Astrocyte (in vitro differentiated cells and primary cell): ENCODE measurements at regions not wholly inside any gene's neighbourhood (a gene's known extent, or its start where the extent isn't known, plus 50 kb on each side); places are given as distances from the start of the nearest gene placed in this dataset.

Experiments used
- DNase-seq: peaks from one replicate; pipeline ENCODE4 v3.0.0-alpha.2; 2010; ENCODE audit warnings: low read depth
- FAIRE-seq: peaks from 2 replicates; lab custom pipeline; 2011; peaks lifted over from hg19 to GRCh38; lab: Jason Lieb, UNC
- H2AFZ ChIP-seq: 2 replicates; pipeline ENCODE4 v1.6.0; 2012; ENCODE audit warnings: low read depth, low read length, inconsistent platforms
- H3K27ac ChIP-seq: 2 replicates; pipeline ENCODE4 v1.5.1; 2011; ENCODE audit warnings: low read depth, low read length, inconsistent platforms
- H3K27me3 ChIP-seq: 2 replicates; pipeline ENCODE4 v1.6.0; 2011; ENCODE audit warnings: low read length, inconsistent platforms; ENCODE audit not compliant: insufficient read depth
- H3K36me3 ChIP-seq: 2 replicates; pipeline ENCODE4 v1.5.1; 2011; ENCODE audit warnings: low read length, inconsistent platforms; ENCODE audit not compliant: insufficient read depth
- H3K4me1 ChIP-seq: 2 replicates; pipeline ENCODE4 v1.5.1; 2011; ENCODE audit warnings: low read length, inconsistent platforms; ENCODE audit not compliant: insufficient read depth
- H3K4me2 ChIP-seq: 2 replicates; pipeline ENCODE4 v1.6.0; 2012; ENCODE audit warnings: low read length, inconsistent platforms
- H3K4me3 ChIP-seq: 2 replicates; pipeline ENCODE4 v1.5.1; 2011; ENCODE audit warnings: low read depth, mild to moderate bottlenecking, low read length, inconsistent platforms; ENCODE audit not compliant: insufficient read depth
- H3K79me2 ChIP-seq: 2 replicates; pipeline ENCODE4 v1.6.0; 2012; ENCODE audit warnings: mild to moderate bottlenecking, low read length, inconsistent platforms; ENCODE audit not compliant: insufficient read depth
- H3K9ac ChIP-seq: 2 replicates; pipeline ENCODE4 v1.6.0; 2012; ENCODE audit warnings: mild to moderate bottlenecking, low read length, inconsistent platforms
- H3K9me3 ChIP-seq: 2 replicates; pipeline ENCODE4 v1.5.1; 2012; ENCODE audit warnings: low read depth, mild to moderate bottlenecking, low read length, inconsistent platforms; ENCODE audit not compliant: insufficient read depth
- H4K20me1 ChIP-seq: 2 replicates; pipeline ENCODE4 v1.6.0; 2012; ENCODE audit warnings: low read length, inconsistent platforms; ENCODE audit not compliant: insufficient read depth
- H3K27ac Mint-ChIP-seq: one replicate; pipeline ENCODE4 v1.8.0; 2021; ENCODE audit warnings: mild to moderate bottlenecking, mixed read lengths; ENCODE audit not compliant: unreplicated experiment
- H3K27me3 Mint-ChIP-seq: one replicate; pipeline ENCODE4 v1.8.0; 2021; ENCODE audit warnings: low read depth, mixed read lengths; ENCODE audit not compliant: unreplicated experiment
- H3K36me3 Mint-ChIP-seq: one replicate; pipeline ENCODE4 v1.8.0; 2021; ENCODE audit warnings: low read depth, mixed read lengths; ENCODE audit not compliant: unreplicated experiment
- H3K4me1 Mint-ChIP-seq: one replicate; pipeline ENCODE4 v1.8.0; 2021; ENCODE audit warnings: low read depth, mixed read lengths; ENCODE audit not compliant: unreplicated experiment
- H3K4me3 Mint-ChIP-seq: one replicate; pipeline ENCODE4 v1.8.0; 2021; ENCODE audit warnings: mild to moderate bottlenecking, moderate library complexity, mixed read lengths; ENCODE audit not compliant: unreplicated experiment
- H3K9me3 Mint-ChIP-seq: one replicate; pipeline ENCODE4 v1.8.0; 2021; ENCODE audit warnings: mild to moderate bottlenecking, mixed read lengths; ENCODE audit not compliant: unreplicated experiment
- EZH2 ChIP-seq: IDR thresholded peaks from 2 replicates; pipeline ENCODE4 v1.6.1; 2012; ENCODE audit warnings: mild to moderate bottlenecking, low read length, inconsistent platforms; ENCODE audit not compliant: insufficient read depth
- TF ChIP-seq, protein P1 (sequence below): IDR thresholded peaks from 2 replicates; pipeline ENCODE4 v1.5.1; 2011; ENCODE audit warnings: low read depth, mild to moderate bottlenecking, inconsistent platforms, low read length, moderate library complexity; ENCODE audit not compliant: insufficient read depth

DNA sequence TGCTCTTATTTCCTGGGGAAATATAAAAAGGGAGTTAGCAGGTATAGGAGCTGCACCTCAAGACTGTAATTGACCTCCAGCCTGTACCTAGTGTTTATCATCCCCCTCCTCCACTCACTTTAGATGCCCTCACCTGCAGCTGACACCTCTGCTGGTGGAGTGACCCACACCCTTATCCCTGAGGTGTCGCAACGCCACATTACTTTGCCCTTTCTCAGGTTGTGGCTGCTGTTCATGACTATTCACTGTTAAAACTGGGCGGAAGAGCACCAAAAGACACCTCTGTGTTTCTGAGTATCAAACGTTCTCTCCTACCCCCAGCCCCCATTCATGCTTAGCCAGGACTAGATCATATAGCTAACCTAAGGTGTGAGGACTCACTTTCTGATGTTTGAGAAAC lies 101.5 kb upstream of the ADAMTS3 start:
- H4K20me1 ChIP-seq = no peaks in the 10 kb centered on the region
- H3K9me3 Mint-ChIP-seq = no peaks in the 10 kb centered on the region
- no peaks in the 10 kb centered on the region for H3K9me3 ChIP-seq
- H3K4me3 Mint-ChIP-seq = no peak overlapping the region
- no peak overlapping the region for H3K27ac ChIP-seq
- TF ChIP-seq, protein P1, sequence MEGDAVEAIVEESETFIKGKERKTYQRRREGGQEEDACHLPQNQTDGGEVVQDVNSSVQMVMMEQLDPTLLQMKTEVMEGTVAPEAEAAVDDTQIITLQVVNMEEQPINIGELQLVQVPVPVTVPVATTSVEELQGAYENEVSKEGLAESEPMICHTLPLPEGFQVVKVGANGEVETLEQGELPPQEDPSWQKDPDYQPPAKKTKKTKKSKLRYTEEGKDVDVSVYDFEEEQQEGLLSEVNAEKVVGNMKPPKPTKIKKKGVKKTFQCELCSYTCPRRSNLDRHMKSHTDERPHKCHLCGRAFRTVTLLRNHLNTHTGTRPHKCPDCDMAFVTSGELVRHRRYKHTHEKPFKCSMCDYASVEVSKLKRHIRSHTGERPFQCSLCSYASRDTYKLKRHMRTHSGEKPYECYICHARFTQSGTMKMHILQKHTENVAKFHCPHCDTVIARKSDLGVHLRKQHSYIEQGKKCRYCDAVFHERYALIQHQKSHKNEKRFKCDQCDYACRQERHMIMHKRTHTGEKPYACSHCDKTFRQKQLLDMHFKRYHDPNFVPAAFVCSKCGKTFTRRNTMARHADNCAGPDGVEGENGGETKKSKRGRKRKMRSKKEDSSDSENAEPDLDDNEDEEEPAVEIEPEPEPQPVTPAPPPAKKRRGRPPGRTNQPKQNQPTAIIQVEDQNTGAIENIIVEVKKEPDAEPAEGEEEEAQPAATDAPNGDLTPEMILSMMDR = no peak
- TF ChIP-seq EZH2 = no peak
- no peaks in the 10 kb centered on the region for H3K36me3 ChIP-seq
- H3K27me3 Mint-ChIP-seq = no peaks in the 10 kb centered on the region
- H3K4me3 ChIP-seq = no peak overlapping the region
- H2AFZ ChIP-seq = no peak overlapping the region
- no peaks in the 10 kb centered on the region for H3K36me3 Mint-ChIP-seq
- H3K4me1 Mint-ChIP-seq = no peaks in the 10 kb centered on the region
- no peaks in the 10 kb centered on the region for H3K4me1 ChIP-seq
- no peak overlapping the region for H3K27ac Mint-ChIP-seq
- H3K4me2 ChIP-seq = no peak overlapping the region
- DNase-seq (no peak), FAIRE-seq (no peak)
- H3K27me3 ChIP-seq = peaks cover 2% of the 10 kb centered on the region
- H3K79me2 ChIP-seq = no peaks in the 10 kb centered on the region
- no peak overlapping the region for H3K9ac ChIP-seq

DNA sequence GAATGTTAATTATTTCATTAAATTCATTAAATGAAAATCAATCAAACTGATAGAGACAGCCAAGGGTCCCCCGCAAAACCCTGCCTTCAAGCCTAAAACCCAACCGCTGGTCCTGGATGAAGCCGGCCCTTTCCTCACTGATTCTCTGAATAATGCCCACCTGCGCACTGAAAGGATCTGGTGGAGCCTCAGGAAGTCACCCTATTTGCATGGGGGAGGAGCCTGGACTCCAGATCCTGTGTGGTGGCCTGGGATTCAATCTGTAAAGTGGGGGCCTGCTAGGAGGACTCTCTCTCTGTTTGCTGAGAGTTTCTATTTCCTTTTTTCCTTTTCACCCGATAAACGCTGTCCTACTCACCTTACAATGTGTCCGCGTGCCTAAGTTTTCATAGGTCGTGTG lies 97.9 kb upstream of the ADAMTS3 start:
- Histone ChIP-seq H3K4me3 (no peak overlapping the region), H3K4me2 (no peak overlapping the region), H3K4me1 (no peaks in the 10 kb centered on the region), H3K27ac (no peak overlapping the region), H3K36me3 (no peaks in the 10 kb centered on the region), H3K9me3 (no peaks in the 10 kb centered on the region), H3K27me3 (peaks cover 2% of the 10 kb centered on the region), H3K79me2 (no peaks in the 10 kb centered on the region), H4K20me1 (no peaks in the 10 kb centered on the region), H3K9ac (no peak overlapping the region), H2AFZ (no peak overlapping the region)
- no peak for TF ChIP-seq EZH2
- TF ChIP-seq, protein P1 = no peak
- Mint-ChIP-seq H3K36me3 (no peaks in the 10 kb centered on the region), H3K4me1 (peaks cover 9% of the 10 kb centered on the region), H3K4me3 (no peak overlapping the region), H3K27me3 (no peaks in the 10 kb centered on the region), H3K27ac (no peak overlapping the region), H3K9me3 (no peaks in the 10 kb centered on the region)
- no peak for FAIRE-seq
- no peak for DNase-seq

DNA sequence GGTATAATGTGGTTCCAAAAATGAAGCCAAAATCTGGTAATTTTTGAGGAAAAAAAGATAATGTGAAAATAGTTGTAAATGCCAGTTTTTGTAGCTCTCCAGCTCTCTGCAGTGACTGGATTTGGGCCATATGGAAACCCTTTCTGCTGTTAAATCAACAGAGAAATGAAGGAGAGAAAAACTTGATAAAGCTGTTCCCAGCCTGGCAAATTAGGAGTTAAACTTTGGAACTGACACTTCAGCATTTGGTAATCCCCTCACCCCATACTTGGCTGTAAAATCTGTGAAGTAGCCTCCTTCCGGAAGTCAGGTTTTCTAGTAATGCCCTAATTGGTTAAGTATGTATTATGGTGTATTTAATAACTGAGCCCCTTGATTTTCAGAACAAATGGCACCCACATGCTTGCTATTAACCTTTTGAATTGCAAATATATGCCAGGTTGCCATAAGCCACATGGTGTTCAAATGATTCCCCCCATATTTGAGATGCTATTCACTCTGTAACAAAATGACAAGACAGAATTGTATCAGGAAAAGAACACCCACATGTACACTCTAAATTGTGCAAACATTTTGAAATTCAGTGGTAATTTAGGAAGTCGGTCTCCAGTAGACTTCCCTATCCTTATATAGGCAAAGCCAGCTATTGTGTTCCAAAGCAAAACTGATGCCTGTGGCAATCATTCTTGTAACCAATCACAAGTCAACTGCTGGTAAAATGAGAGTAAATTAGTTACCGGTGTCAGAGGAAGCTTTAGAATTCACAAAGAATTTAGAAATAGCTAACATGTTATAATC lies 96.3 kb upstream of the ADAMTS3 start:
- Mint-ChIP-seq H3K4me1 (peaks cover 9% of the 10 kb centered on the region), H3K27me3 (no peaks in the 10 kb centered on the region), H3K27ac (no peak overlapping the region), H3K9me3 (no peaks in the 10 kb centered on the region), H3K4me3 (no peak overlapping the region), H3K36me3 (no peaks in the 10 kb centered on the region)
- H3K9me3 ChIP-seq = no peaks in the 10 kb centered on the region
- DNase-seq (no peak), FAIRE-seq (no peak)
- TF ChIP-seq, protein P1 = no peak
- no peak for TF ChIP-seq EZH2
- no peaks in the 10 kb centered on the region for H4K20me1 ChIP-seq
- H3K27ac ChIP-seq = no peak overlapping the region
- no peaks in the 10 kb centered on the region for H3K79me2 ChIP-seq
- H3K27me3 ChIP-seq = peaks cover 2% of the 10 kb centered on the region
- no peaks in the 10 kb centered on the region for H3K36me3 ChIP-seq
- H2AFZ ChIP-seq = no peak overlapping the region
- H3K4me2 ChIP-seq = no peak overlapping the region
- H3K4me1 ChIP-seq = no peaks in the 10 kb centered on the region
- H3K4me3 ChIP-seq = no peak overlapping the region
- H3K9ac ChIP-seq = no peak overlapping the region
